CD14-positive monocyte (primary cell): ENCODE measurements at regions not wholly inside any gene's neighbourhood (a gene's known extent, or its start where the extent isn't known, plus 50 kb on each side); places are given as distances from the start of the nearest gene placed in this dataset.

Experiments used
- DNase-seq, 3 donors: peaks; one replicate each; pipeline ENCODE4 v3.0.0-alpha.2; 2011 to 2022
- H2AFZ ChIP-seq: 2 replicates; pipeline ENCODE4 v1.6.0; 2012; ENCODE audit warnings: mild to moderate bottlenecking, low read depth, low read length, inconsistent platforms; ENCODE audit not compliant: insufficient read depth, poor library complexity, severe bottlenecking
- H3K27ac ChIP-seq, 2 donors: 1 replicate in 1 of 2; 2 replicates in 1 of 2; pipeline ENCODE4 v1.5.1; 2012 to 2013; ENCODE audit warnings: low read length in 2 of 2, control low read depth in 1 of 2, inconsistent platforms in 1 of 2, low read depth in 1 of 2, mild to moderate bottlenecking in 1 of 2
- H3K27me3 ChIP-seq, 2 donors: one replicate each; pipeline versions ENCODE4 v1.6.0 to v1.6.1; 2011 to 2013; ENCODE audit warnings: low read length in 2 of 2; ENCODE audit not compliant: control insufficient read depth in 2 of 2, insufficient read depth in 2 of 2
- H3K36me3 ChIP-seq, 2 donors: replicated peaks in 1 of 2; 1 replicate in 1 of 2; 2 replicates in 1 of 2; pipeline versions ENCODE4 v1.5.1 to v1.6.1; 2012 to 2013; ENCODE audit warnings: low read length in 2 of 2, control low read depth in 1 of 2, inconsistent platforms in 1 of 2, mild to moderate bottlenecking in 1 of 2; ENCODE audit not compliant: insufficient read depth in 2 of 2, control insufficient read depth in 1 of 2
- H3K4me1 ChIP-seq, 2 donors: 1 replicate in 1 of 2; 2 replicates in 1 of 2; pipeline versions ENCODE4 v1.5.1 to v1.6.1; 2012 to 2013; ENCODE audit warnings: low read length in 2 of 2, control low read depth in 1 of 2, inconsistent platforms in 1 of 2, mild to moderate bottlenecking in 1 of 2, moderate library complexity in 1 of 2; ENCODE audit not compliant: insufficient read depth in 2 of 2, control insufficient read depth in 1 of 2
- H3K4me2 ChIP-seq: replicated peaks from 2 replicates; pipeline ENCODE3; 2012; ENCODE audit warnings: low read length, moderate library complexity, mild to moderate bottlenecking; ENCODE audit not compliant: poor library complexity, severe bottlenecking; ENCODE audit errors: extremely low read depth
- H3K4me3 ChIP-seq, 3 experiments: fragments of 200-600 bp in 1 of 3; sonication (generic) in 1 of 3; replicated peaks in 1 of 3; 1 replicate in 2 of 3; 2 replicates in 1 of 3; pipeline ENCODE4 v1.5.1; 2011 to 2013; ENCODE audit warnings: low read length in 3 of 3, mild to moderate bottlenecking in 3 of 3, control low read depth in 2 of 3, low read depth in 2 of 3, inconsistent platforms in 1 of 3, moderate library complexity in 1 of 3
- H3K79me2 ChIP-seq: 2 replicates; pipeline ENCODE4 v1.6.0; 2012; ENCODE audit warnings: mild to moderate bottlenecking, control low read depth, inconsistent platforms, low read length, moderate library complexity; ENCODE audit not compliant: insufficient read depth
- H3K9ac ChIP-seq: 2 replicates; pipeline ENCODE4 v1.6.0; 2017; ENCODE audit warnings: low read length, mild to moderate bottlenecking; ENCODE audit not compliant: insufficient read depth, poor library complexity, severe bottlenecking
- H3K9me3 ChIP-seq, 2 donors: replicated peaks in 1 of 2; 1 replicate in 1 of 2; 2 replicates in 1 of 2; pipeline versions ENCODE4 v1.5.1 to v1.6.1; 2012 to 2013; ENCODE audit warnings: low read length in 2 of 2, control low read depth in 1 of 2; ENCODE audit not compliant: control insufficient read depth in 1 of 2, insufficient read depth in 1 of 2
- H4K20me1 ChIP-seq: 2 replicates; pipeline ENCODE4 v1.6.0; 2012; ENCODE audit warnings: mild to moderate bottlenecking, low read length, control low read depth, moderate library complexity; ENCODE audit not compliant: insufficient read depth
- H3K27ac Mint-ChIP-seq, 7 donors: one replicate each; pipeline ENCODE4 v1.8.0; 2020; ENCODE audit warnings: mild to moderate bottlenecking in 7 of 7, mixed read lengths in 7 of 7, moderate library complexity in 6 of 7, inconsistent platforms in 2 of 7
- H3K27me3 Mint-ChIP-seq, 3 donors: one replicate each; pipeline ENCODE4 v1.8.0; 2021 to 2022; ENCODE audit warnings: low read depth in 3 of 3, mild to moderate bottlenecking in 3 of 3, mixed read lengths in 3 of 3, moderate library complexity in 3 of 3, inconsistent platforms in 1 of 3
- H3K36me3 Mint-ChIP-seq, 2 donors: one replicate each; pipeline ENCODE4 v1.8.0; 2020; ENCODE audit warnings: mixed read lengths in 2 of 2, inconsistent platforms in 1 of 2, mild to moderate bottlenecking in 1 of 2
- H3K4me1 Mint-ChIP-seq: one replicate; pipeline ENCODE4 v1.8.0; 2020; ENCODE audit warnings: mild to moderate bottlenecking, mixed read lengths
- H3K4me3 Mint-ChIP-seq, 2 donors: one replicate each; pipeline ENCODE4 v1.8.0; 2020; ENCODE audit warnings: mild to moderate bottlenecking in 2 of 2, mixed read lengths in 2 of 2, moderate library complexity in 1 of 2
- H3K9me3 Mint-ChIP-seq, 7 donors: one replicate each; pipeline ENCODE4 v1.8.0; 2020 to 2022; ENCODE audit warnings: mixed read lengths in 7 of 7, mild to moderate bottlenecking in 6 of 7, moderate library complexity in 6 of 7, inconsistent platforms in 2 of 7
- CTCF ChIP-seq: fragments of 200-600 bp; IDR thresholded peaks from one replicate; pipeline ENCODE4 v1.8.0; 2022; ENCODE audit warnings: antibody characterized with exemption, mild to moderate bottlenecking
- WGBS: methylation state at CpG from one replicate; pipeline ENCODE4 v1.1.5; 2013; ENCODE audit warnings: missing lambda C conversion rate; ENCODE audit not compliant: insufficient coverage; 5-methylcytosine and 5-hydroxymethylcytosine counted together
- intact Hi-C, 2 donors: fragments of 100-400 bp; cut with micrococcal nuclease; formaldehyde crosslinking; loops; one replicate each; pipeline versions ENCODE4 v1.15.0 to v1.15.1; 2023

- Mint-ChIP-seq H3K27me3 (peaks cover 0 to 2% (median 0%) of the 10 kb centered on the region in 3 donors), H3K27ac (no peak overlapping the region), H3K36me3 (no peaks in the 10 kb centered on the region), H3K4me1 (peaks cover 2% of the 10 kb centered on the region), H3K4me3 (no peak overlapping the region), H3K9me3 (no peaks in the 10 kb centered on the region)
- no peaks in the 10 kb centered on the region for H4K20me1 ChIP-seq
- H3K36me3 ChIP-seq, result no peaks in the 10 kb centered on the region
- DNase-seq, result no peak
- H2AFZ ChIP-seq, result no peak overlapping the region
- no CpG with 5 or more reads among the region's 3 CpGs for WGBS
- no peak for TF ChIP-seq CTCF
- intact Hi-C loops, result no loop called here
- no peak overlapping the region for H3K4me3 ChIP-seq
- no peaks in the 10 kb centered on the region for H3K79me2 ChIP-seq
- no peak overlapping the region for H3K27ac ChIP-seq
- no peaks in the 10 kb centered on the region for H3K27me3 ChIP-seq
- no peaks in the 10 kb centered on the region for H3K4me1 ChIP-seq
- no peak overlapping the region for H3K4me2 ChIP-seq
- no peaks in the 10 kb centered on the region for H3K9me3 ChIP-seq
- no peak overlapping the region for H3K9ac ChIP-seq
Measured at GRCh38 chr12:90268574-90268973, 559.9 kb upstream of the ATP2B1 start.

- no peak overlapping the region for H2AFZ ChIP-seq
- H3K27ac Mint-ChIP-seq, result no peak overlapping the region
- H3K4me2 ChIP-seq, result no peak overlapping the region
- H3K4me3 Mint-ChIP-seq, result no peak overlapping the region
- no peak overlapping the region for H3K27ac ChIP-seq
- H3K27me3 ChIP-seq, result no peaks in the 10 kb centered on the region
- no peaks in the 10 kb centered on the region for H4K20me1 ChIP-seq
- no peak for DNase-seq
- H3K36me3 ChIP-seq, result no peaks in the 10 kb centered on the region
- H3K9ac ChIP-seq, result no peak overlapping the region
- no peaks in the 10 kb centered on the region for H3K4me1 ChIP-seq
- peaks cover 2% of the 10 kb centered on the region for H3K4me1 Mint-ChIP-seq
- peaks cover 0 to 2% (median 0%) of the 10 kb centered on the region in 3 donors for H3K27me3 Mint-ChIP-seq
- no peak for TF ChIP-seq CTCF
- H3K4me3 ChIP-seq, result no peak overlapping the region
- H3K9me3 ChIP-seq, result no peaks in the 10 kb centered on the region
- H3K9me3 Mint-ChIP-seq, result peaks cover 0 to 2% (median 0%) of the 10 kb centered on the region in 7 donors
- intact Hi-C loops, result no loop called here
- no peaks in the 10 kb centered on the region for H3K36me3 Mint-ChIP-seq
- no peaks in the 10 kb centered on the region for H3K79me2 ChIP-seq
Measured at GRCh38 chr12:90262251-90262650, 553.6 kb upstream of the ATP2B1 start.
